Medulla oblongata (tissue), 1 donor: ENCODE measurements at regions not wholly inside any gene's neighbourhood (a gene's known extent, or its start where the extent isn't known, plus 50 kb on each side); places are given as distances from the start of the nearest gene placed in this dataset.

ENCODE experiments used
- DNase-seq: peaks from one replicate; pipeline ENCODE4 v3.0.0-alpha.2; 2015; ENCODE audit errors: extremely low spot score

DNA sequence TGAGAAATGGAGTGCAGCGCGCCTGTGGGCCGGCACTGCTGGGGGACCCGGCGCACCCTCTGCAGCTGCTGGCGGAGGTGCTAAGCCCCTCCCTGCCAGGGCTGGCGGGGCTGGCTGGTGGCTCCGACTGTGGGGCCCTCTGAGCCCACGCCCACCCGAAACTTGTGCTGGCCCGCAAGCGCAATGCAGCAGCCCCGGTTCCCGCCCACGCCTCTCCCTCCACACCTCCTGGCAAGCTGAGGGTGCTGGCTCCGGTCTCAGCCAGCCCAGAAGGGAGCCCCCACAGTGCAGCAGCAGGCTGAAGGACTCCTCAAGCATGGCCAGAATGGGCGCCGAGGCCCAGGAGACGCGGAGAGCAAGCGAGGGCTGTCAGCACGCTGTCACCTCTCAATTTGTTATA, 1063.0 kb upstream of the AUTS2 start:
- no peak for DNase-seq

- no peak for DNase-seq
Measured at GRCh38 chr7:68537051-68537773, 1061.1 kb upstream of the AUTS2 start.

- DNase-seq: no peak
Measured at GRCh38 chr7:68537774-68538071, 1060.6 kb upstream of the AUTS2 start.

GRCh38 chr7:68542831-68543230, 1055.4 kb upstream of the AUTS2 start:
- no peak for DNase-seq

- DNase-seq: no peak
Measured at GRCh38 chr7:68544851-68545250, 1053.4 kb upstream of the AUTS2 start.

GRCh38 chr7:68547181-68547580, 1051.1 kb upstream of the AUTS2 start:
- no peak for DNase-seq

DNA sequence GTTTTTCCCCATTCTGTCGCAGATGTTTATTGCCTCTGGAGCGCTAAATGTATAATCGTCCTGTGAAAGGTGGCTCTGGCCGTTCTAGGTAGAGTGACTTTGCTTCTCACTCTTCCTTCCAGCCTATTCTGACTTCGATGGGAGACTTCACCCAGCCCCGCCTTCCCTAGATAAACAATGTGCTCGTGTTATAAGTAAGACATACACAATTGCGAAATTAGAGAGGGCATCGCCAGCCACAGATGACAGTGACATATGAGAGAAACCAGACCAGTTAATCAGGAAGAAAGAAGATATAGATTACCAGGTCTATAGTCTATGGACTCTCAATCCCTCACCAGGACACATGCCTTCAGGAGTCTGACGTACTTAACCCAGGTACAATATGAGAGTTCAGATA, 1050.5 kb upstream of the AUTS2 start:
- no peak for DNase-seq

DNA sequence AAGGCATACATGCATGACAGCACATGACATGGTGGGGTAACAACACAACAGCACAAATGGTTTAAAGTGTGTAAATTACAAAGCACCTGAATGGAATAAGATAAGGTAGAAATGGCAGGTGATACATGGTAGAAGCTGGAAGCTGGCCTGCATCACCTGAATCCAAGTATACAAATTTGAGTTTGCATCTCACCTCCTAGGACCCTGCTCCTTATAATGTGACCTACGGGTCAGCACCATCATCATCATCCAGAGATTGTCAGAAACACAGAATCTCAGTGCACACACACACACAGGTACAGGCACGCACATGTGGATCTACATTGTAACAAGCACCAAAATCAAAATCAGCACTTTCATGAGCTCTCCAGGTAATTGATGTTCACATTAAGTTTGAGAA, 1048.2 kb upstream of the AUTS2 start:
- DNase-seq: no peak

GRCh38 chr7:68550635-68551034, 1047.6 kb upstream of the AUTS2 start:
- DNase-seq: no peak

DNA sequence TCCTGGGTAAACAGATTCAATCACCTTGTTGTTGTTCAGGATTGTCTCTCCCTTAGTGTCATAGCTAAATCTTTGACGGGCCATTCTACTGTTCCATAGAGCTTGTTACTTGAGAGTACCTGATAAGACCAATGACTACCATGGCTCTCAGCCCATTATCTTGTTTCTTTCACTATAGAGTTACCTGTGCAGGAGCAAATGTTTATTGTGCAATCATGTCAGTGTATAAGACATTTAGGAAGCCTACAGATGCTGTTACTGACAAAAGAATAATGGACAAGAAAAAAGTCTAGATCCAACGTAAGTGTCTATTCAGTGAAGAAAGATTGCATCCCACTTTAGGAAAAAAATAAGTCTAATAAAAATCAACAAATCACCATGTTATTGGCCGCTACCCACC, 1041.7 kb upstream of the AUTS2 start:
- no peak for DNase-seq

DNA sequence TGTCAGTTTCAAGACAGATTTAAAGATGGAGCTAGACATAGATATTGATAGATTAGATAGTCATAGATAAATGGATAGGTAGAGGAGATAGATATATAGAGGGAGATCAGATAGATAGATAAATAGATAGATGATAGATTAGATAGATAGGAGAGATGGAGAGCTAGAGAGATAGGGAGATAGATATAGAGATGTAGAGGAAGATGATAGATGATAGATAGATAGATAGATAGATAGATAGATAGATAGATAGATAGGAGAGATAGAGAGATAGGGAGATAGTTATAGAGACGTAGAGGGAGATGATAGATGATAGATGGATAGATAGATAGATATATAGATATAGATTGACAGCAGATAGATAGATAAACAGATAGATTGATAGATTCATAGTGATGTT, 1038.8 kb upstream of the AUTS2 start:
- no peak for DNase-seq

DNA sequence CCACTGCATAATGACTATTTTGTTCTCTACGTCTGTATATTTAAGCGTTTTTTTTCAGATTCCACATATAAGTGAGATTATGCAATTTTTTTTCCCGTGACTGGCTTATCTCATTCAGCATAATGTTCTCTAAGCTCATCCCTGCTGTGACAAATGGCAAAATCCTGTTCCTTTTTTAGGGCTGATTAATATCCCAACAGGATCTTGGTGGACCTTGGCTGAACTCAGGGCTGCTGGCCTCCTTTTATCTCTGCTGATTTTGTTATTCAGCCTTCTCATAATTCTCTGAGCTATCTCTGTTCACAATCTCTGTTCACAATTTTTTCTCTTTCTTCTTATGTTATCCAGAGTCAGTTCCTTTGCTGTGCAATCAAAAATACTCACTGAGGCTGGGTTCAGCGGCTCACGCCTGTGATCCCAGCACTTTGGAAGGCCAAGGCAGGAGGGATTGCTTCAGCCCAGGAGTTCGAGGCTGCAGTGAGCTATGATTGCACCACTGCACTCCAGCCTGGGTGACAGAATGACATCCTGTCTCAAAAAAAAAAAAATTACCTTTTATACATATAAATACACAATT, 1035.9 kb upstream of the AUTS2 start:
- DNase-seq: no peak

GRCh38 chr7:68564306-68565135, 1033.8 kb upstream of the AUTS2 start:
- no peak for DNase-seq

GRCh38 chr7:68571286-68571685, 1027.0 kb upstream of the AUTS2 start:
- no peak for DNase-seq

GRCh38 chr7:68573271-68574005, 1024.8 kb upstream of the AUTS2 start:
- DNase-seq: no peak

GRCh38 chr7:68576366-68576765, 1021.9 kb upstream of the AUTS2 start:
- DNase-seq: no peak

DNA sequence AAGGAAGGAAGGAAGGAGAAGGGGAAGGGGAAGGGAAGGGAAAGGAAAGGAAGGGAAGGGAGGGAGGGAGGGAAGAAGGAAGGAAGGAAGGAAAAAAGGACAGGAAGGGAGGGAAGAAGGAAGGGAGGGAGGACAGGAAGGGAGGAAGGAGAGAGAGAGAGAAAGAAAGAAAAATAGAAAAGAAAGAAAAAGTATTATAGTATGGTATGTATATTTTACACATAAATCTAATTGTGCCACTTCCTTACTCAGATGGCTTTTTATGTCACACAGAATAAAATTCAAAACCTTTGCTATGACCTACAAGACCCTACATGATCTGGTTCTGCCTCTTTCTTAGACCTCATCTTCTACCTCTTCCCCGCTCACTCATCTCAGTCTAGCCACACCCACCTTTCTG, 1016.9 kb upstream of the AUTS2 start:
- no peak for DNase-seq

DNA sequence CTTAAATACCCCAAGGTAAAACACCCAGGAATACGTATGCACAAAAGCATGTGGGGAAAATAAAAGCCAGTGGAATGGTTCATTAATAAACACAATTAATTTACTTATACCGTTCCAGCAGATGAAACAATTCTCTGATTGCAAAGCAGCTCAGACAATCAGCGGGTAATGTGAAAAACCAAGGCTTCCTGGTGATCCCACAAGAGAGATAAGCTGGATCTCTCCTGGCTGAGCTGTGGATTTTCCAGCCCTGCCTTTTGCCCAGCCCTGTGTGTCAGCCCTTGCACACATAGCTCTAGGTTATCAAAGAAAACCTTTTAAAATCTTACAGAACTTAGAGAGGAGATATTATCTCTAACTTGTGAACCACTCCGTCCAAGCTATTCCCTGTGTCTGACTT, 1010.7 kb upstream of the AUTS2 start:
- no peak for DNase-seq

DNA sequence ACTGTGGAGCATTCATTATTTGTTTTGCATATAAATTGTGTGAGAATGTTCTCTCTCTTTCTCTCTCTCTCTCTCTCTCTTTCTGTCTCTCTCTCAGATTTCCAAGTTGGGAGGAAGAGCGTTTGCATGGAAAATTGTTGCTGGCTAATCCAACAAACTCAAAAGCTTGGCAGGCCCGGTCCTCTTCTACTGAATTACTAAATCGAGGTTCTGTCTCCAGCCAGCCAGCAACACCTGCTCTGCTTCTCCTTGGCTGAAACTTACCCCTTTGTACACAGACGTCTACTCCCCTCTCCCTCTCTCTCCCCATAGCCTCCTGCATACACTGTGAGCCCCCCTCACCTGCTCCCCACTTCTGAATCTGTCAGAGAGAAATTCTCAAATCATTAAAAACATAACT, 996.4 kb upstream of the AUTS2 start:
- DNase-seq: no peak

- DNase-seq: no peak
Measured at GRCh38 chr7:68604541-68604940, 993.7 kb upstream of the AUTS2 start.

DNA sequence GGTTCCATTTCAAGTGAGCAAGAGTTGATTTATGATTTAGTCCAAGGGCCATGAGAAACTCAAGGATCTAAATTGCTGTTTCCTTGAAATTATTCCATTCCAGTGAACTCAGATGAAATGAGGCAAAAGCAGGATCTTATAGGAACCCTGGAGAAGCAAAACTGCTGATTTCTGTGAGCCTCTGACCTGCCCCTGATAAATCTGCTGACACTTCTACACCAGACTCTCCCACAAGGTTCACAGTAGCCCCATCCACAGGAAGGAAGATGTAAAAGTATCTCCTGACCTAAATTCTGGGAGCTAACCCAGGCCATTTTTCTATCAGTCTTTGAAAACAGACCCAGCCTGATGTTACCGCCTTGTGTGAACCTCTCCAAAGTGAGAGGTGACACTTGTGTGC, 987.6 kb upstream of the AUTS2 start:
- no peak for DNase-seq

GRCh38 chr7:68613405-68613804, 984.9 kb upstream of the AUTS2 start:
- no peak for DNase-seq

GRCh38 chr7:68613897-68614296, 984.4 kb upstream of the AUTS2 start:
- DNase-seq: no peak
